ENCODE measurements at regions not wholly inside any gene's neighbourhood (a gene's known extent, or its start where the extent isn't known, plus 50 kb on each side); places are given as distances from the start of the nearest gene placed in this dataset.

DNA sequence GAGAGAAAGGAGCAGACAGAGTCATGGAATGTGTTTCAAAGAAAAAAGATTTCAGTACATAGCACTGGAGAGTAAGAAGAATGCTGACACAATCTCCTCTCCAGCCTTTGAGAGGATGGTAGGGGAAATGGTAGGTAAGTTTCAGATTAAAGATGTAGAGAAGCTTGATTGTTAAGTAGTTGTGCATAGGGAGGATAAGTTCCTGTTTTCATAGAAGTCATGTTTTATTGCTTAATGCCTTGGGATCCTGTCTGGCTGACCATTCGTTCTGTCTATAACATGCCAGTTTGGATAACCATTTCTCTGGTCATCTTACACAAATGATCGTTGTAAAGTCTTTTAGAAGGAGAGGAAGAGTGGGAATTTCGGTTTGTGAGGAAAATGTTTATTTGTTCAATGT is 95.7 kb upstream of the IGSF10 start:
- CTCF ChIA-PET = no interaction called here
- no peak overlapping the region for H3K27ac ChIP-seq
- POLR2A ChIA-PET (ENCODE audit: low non-redundant PET) = no interaction called here
- no peak for DNase-seq (ENCODE audit: low spot score)
- TF ChIP-seq, protein P1, sequence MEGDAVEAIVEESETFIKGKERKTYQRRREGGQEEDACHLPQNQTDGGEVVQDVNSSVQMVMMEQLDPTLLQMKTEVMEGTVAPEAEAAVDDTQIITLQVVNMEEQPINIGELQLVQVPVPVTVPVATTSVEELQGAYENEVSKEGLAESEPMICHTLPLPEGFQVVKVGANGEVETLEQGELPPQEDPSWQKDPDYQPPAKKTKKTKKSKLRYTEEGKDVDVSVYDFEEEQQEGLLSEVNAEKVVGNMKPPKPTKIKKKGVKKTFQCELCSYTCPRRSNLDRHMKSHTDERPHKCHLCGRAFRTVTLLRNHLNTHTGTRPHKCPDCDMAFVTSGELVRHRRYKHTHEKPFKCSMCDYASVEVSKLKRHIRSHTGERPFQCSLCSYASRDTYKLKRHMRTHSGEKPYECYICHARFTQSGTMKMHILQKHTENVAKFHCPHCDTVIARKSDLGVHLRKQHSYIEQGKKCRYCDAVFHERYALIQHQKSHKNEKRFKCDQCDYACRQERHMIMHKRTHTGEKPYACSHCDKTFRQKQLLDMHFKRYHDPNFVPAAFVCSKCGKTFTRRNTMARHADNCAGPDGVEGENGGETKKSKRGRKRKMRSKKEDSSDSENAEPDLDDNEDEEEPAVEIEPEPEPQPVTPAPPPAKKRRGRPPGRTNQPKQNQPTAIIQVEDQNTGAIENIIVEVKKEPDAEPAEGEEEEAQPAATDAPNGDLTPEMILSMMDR (conservative IDR thresholded peaks at IDR 0.05; ENCODE audit: low read depth) = no peak

DNA sequence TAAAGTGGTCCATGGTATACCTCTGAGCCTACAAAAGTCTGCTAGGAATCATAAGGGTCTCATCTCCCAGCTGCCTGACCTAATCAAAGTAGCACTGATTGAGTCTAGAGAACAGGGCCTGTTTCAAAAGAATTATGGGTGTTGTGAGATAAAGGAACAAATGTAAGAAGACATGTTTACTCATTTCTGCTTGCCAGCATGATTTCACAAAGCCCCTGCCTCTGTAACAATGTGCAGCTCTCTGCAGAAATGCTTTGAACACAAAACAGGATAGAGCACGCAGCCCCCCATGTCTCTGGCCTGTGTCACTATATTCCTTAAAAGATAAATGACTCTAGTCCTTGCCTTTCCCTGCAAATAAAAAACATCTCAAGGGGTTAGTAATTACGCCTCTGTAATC is 94.7 kb upstream of the IGSF10 start:
- H3K27ac ChIP-seq = no peak overlapping the region
- TF ChIP-seq, protein P1 (conservative IDR thresholded peaks at IDR 0.05; ENCODE audit: low read depth) = no peak
- CTCF ChIA-PET = interaction anchor here (0.5 to 1.0 kb wide), 3 partner anchors 272 to 399 kb away, joined by 3 read pairs; no protein-coding TSS in a partner anchor
- DNase-seq (ENCODE audit: low spot score) = no peak
- POLR2A ChIA-PET (ENCODE audit: low non-redundant PET) = no interaction called here

DNA sequence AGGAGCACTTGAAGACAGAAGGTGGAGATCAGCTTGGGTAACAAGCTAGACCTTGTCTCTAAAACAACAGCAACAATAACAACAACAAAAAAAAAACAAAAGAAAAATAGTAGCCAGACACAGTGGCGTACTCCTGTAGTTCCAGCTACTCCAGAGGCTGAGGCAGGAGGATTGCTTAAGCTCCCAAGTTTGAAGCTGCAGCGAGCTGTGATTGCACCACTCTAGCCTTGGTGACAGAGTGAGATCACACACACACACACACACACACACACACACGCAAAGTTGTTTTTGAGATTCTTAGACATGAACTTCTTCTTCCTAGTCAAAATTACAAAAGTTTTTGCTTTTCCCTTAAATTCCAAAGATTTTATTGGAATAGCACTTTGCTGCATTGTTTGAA is 93.0 kb upstream of the IGSF10 start:
- CTCF ChIA-PET = no interaction called here
- DNase-seq (ENCODE audit: low spot score) = no peak
- POLR2A ChIA-PET (ENCODE audit: low non-redundant PET) = no interaction called here
- TF ChIP-seq, protein P1 (conservative IDR thresholded peaks at IDR 0.05; ENCODE audit: low read depth) = no peak
- H3K27ac ChIP-seq = no peak overlapping the region

DNA sequence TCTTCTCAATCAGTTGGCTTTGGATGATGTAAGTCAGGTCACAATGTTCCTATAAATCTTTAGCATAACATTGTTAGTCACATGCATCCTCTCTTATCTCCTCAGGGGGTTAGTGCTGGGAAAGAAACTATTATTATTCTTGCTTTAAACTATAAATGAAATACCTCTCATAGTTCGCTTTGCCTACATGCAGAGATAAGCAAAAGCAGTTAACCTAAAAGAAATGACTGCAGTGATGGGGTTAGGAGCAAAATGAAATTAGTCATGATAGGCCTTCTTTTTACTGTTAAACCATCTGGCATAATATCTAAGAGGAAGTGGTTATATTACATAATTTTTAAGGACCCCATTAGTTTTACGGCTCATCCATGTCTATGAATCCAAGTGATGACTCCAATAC is 91.7 kb upstream of the IGSF10 start:
- H3K27ac ChIP-seq = no peak overlapping the region
- CTCF ChIA-PET = interaction anchor here (0.6 kb wide), 2 partner anchors 24 to 25 kb away, joined by 4 to 6 read pairs; no protein-coding TSS in a partner anchor
- POLR2A ChIA-PET (ENCODE audit: low non-redundant PET) = no interaction called here
- no peak for DNase-seq (ENCODE audit: low spot score)
- TF ChIP-seq, protein P1 (conservative IDR thresholded peaks at IDR 0.05; ENCODE audit: low read depth) = no peak

DNA sequence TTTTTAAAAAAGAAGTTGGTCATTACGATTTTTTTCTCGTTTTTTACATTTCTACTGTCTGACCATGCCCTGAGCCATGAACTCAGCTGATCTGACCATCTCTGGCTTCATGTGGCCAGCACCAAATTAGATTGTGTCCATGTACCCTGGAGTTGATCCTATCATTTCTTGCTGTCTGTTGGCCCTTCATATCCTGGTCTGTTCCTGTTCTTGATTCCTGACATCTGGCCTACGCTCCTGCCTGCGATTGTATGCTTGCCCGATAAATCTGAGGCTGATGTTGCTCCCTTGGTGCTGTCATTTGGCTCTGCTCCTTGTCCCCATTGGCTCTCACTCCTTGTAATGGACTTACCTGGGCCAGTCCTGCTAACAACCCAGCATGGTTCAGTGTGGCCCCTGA is 89.8 kb upstream of the IGSF10 start:
- POLR2A ChIA-PET (ENCODE audit: low non-redundant PET) = no interaction called here
- TF ChIP-seq, protein P1 (conservative IDR thresholded peaks at IDR 0.05; ENCODE audit: low read depth) = no peak
- CTCF ChIA-PET = interaction anchor here (0.7 kb wide), 1 partner anchor 15 kb away, joined by 3 read pairs; no protein-coding TSS in a partner anchor
- H3K27ac ChIP-seq = peak overlapping the region; percentile 44; the same call in 1 of the 2 replicates
- DNase-seq (ENCODE audit: low spot score) = no peak

DNA sequence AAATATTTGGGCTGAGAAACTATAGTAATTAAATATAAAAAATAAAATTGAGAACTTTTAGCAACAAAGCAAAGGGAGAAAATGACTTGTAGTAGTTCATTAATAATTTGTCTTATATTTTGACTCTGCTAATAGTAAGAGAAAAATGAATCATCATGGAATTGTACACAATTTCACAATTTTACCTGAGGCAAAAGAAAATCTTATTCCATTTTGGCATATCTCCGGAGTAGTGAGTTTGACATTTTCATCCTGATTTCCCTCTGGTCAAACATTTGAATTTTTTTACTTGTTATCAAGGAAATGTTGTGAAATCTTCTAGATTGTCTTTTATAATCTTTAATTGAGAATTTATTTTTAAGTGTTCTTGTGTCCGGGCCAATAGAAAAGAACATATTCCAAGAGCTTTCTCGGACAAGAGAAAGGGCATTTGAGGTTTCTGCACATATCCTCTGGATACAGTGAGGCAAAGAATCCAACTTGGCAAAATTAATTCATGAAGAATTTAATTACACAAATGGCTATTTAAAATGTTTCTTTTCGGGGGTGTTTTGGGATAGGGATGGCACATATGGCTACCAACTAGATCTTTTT is 89.3 kb upstream of the IGSF10 start:
- H3K27ac ChIP-seq = no peak overlapping the region
- TF ChIP-seq, protein P1 (conservative IDR thresholded peaks at IDR 0.05; ENCODE audit: low read depth) = no peak
- ChIA-PET POLR2A (ENCODE audit: low non-redundant PET) (no interaction called here), CTCF (no interaction called here)
- DNase-seq (ENCODE audit: low spot score) = peak; percentile 15
